ENCODE measurements at regions not wholly inside any gene's neighbourhood (a gene's known extent, or its start where the extent isn't known, plus 50 kb on each side); places are given as distances from the start of the nearest gene placed in this dataset.

- Histone ChIP-seq H3K4me1 (ENCODE audit: control insufficient read depth, insufficient read depth, low read length) (peaks cover 12% of the 10 kb centered on the region), H3K27ac (ENCODE audit: low read length) (no peak overlapping the region), H3K9me3 (replicated peaks; ENCODE audit: control insufficient read depth, low read depth, low read length) (no peaks in the 10 kb centered on the region), H3K36me3 (ENCODE audit: control insufficient read depth, insufficient read depth, low read length) (no peaks in the 10 kb centered on the region), H3K27me3 (ENCODE audit: control insufficient read depth, insufficient read depth, low read length) (no peaks in the 10 kb centered on the region), H3K4me3 (ENCODE audit: low read length) (no peak overlapping the region)
- no peak for DNase-seq
- WGBS (ENCODE audit: insufficient coverage): no CpG with 5 or more reads among the region's 6 CpGs
Measured at GRCh38 chr15:93645594-93645993, 556.6 kb upstream of the RGMA start.

GRCh38 chr15:93644595-93644994 lies 555.6 kb upstream of the RGMA start:
- no peak overlapping the region for H3K4me3 ChIP-seq (ENCODE audit: low read length)
- DNase-seq: peak; percentile 88
- H3K4me1 ChIP-seq (ENCODE audit: control insufficient read depth, insufficient read depth, low read length): peaks cover 11% of the 10 kb centered on the region
- no peaks in the 10 kb centered on the region for H3K27me3 ChIP-seq (ENCODE audit: control insufficient read depth, insufficient read depth, low read length)
- H3K27ac ChIP-seq (ENCODE audit: low read length): no peak overlapping the region
- no peaks in the 10 kb centered on the region for H3K36me3 ChIP-seq (ENCODE audit: control insufficient read depth, insufficient read depth, low read length)
- H3K9me3 ChIP-seq (replicated peaks; ENCODE audit: control insufficient read depth, low read depth, low read length): no peaks in the 10 kb centered on the region

GRCh38 chr15:93640411-93640962 lies 551.5 kb upstream of the RGMA start:
- no peaks in the 10 kb centered on the region for H3K36me3 ChIP-seq (ENCODE audit: control insufficient read depth, insufficient read depth, low read length)
- no peak overlapping the region for H3K4me3 ChIP-seq (ENCODE audit: low read length)
- H3K27ac ChIP-seq (ENCODE audit: low read length): no peak overlapping the region
- H3K9me3 ChIP-seq (replicated peaks; ENCODE audit: control insufficient read depth, low read depth, low read length): no peaks in the 10 kb centered on the region
- H3K27me3 ChIP-seq (ENCODE audit: control insufficient read depth, insufficient read depth, low read length): no peaks in the 10 kb centered on the region
- no CpG with 5 or more reads among the region's 4 CpGs for WGBS (ENCODE audit: insufficient coverage)
- H3K4me1 ChIP-seq (ENCODE audit: control insufficient read depth, insufficient read depth, low read length): peaks cover 9% of the 10 kb centered on the region
- no peak for DNase-seq

- H3K27me3 ChIP-seq (ENCODE audit: control insufficient read depth, insufficient read depth, low read length): no peaks in the 10 kb centered on the region
- H3K4me3 ChIP-seq (ENCODE audit: low read length): no peak overlapping the region
- 77% methylated on average over 5 of the region's 9 CpGs for WGBS (ENCODE audit: insufficient coverage)
- H3K27ac ChIP-seq (ENCODE audit: low read length): no peak overlapping the region
- H3K4me1 ChIP-seq (ENCODE audit: control insufficient read depth, insufficient read depth, low read length): no peaks in the 10 kb centered on the region
- no peak for DNase-seq
- H3K9me3 ChIP-seq (replicated peaks; ENCODE audit: control insufficient read depth, low read depth, low read length): no peaks in the 10 kb centered on the region
- H3K36me3 ChIP-seq (ENCODE audit: control insufficient read depth, insufficient read depth, low read length): no peaks in the 10 kb centered on the region
Measured at GRCh38 chr15:93631958-93632618, 543.1 kb upstream of the RGMA start.

GRCh38 chr15:93619597-93619996 lies 530.6 kb upstream of the RGMA start:
- Histone ChIP-seq H3K4me1 (ENCODE audit: control insufficient read depth, insufficient read depth, low read length) (no peaks in the 10 kb centered on the region), H3K9me3 (replicated peaks; ENCODE audit: control insufficient read depth, low read depth, low read length) (no peaks in the 10 kb centered on the region), H3K4me3 (ENCODE audit: low read length) (no peak overlapping the region), H3K27me3 (ENCODE audit: control insufficient read depth, insufficient read depth, low read length) (no peaks in the 10 kb centered on the region), H3K36me3 (ENCODE audit: control insufficient read depth, insufficient read depth, low read length) (no peaks in the 10 kb centered on the region), H3K27ac (ENCODE audit: low read length) (no peak overlapping the region)
- no peak for DNase-seq
- 79% methylated on average over 3 of the region's 5 CpGs for WGBS (ENCODE audit: insufficient coverage)

GRCh38 chr15:93617443-93617842 lies 528.4 kb upstream of the RGMA start:
- H3K27ac ChIP-seq (ENCODE audit: low read length): no peak overlapping the region
- no peak for DNase-seq
- no peaks in the 10 kb centered on the region for H3K27me3 ChIP-seq (ENCODE audit: control insufficient read depth, insufficient read depth, low read length)

GRCh38 chr15:93614386-93615104 lies 525.5 kb upstream of the RGMA start:
- no peak overlapping the region for H3K27ac ChIP-seq (ENCODE audit: low read length)
- 54% methylated on average over 9 of the region's 11 CpGs for WGBS (ENCODE audit: insufficient coverage)
- no peaks in the 10 kb centered on the region for H3K4me1 ChIP-seq (ENCODE audit: control insufficient read depth, insufficient read depth, low read length)
- DNase-seq: peak; percentile 93
- H3K4me3 ChIP-seq (ENCODE audit: low read length): no peak overlapping the region
- H3K9me3 ChIP-seq (replicated peaks; ENCODE audit: control insufficient read depth, low read depth, low read length): no peaks in the 10 kb centered on the region
- no peaks in the 10 kb centered on the region for H3K27me3 ChIP-seq (ENCODE audit: control insufficient read depth, insufficient read depth, low read length)
- H3K36me3 ChIP-seq (ENCODE audit: control insufficient read depth, insufficient read depth, low read length): no peaks in the 10 kb centered on the region

More at GRCh38 chr15:93617443-93617842, 528.4 kb upstream of the RGMA start:
- no peaks in the 10 kb centered on the region for H3K9me3 ChIP-seq (replicated peaks; ENCODE audit: control insufficient read depth, low read depth, low read length)
- no peaks in the 10 kb centered on the region for H3K4me1 ChIP-seq (ENCODE audit: control insufficient read depth, insufficient read depth, low read length)
- no peaks in the 10 kb centered on the region for H3K36me3 ChIP-seq (ENCODE audit: control insufficient read depth, insufficient read depth, low read length)
- H3K4me3 ChIP-seq (ENCODE audit: low read length): no peak overlapping the region

- H3K9me3 ChIP-seq (replicated peaks; ENCODE audit: control insufficient read depth, low read depth, low read length): no peaks in the 10 kb centered on the region
- no CpG with 5 or more reads among the region's 3 CpGs for WGBS (ENCODE audit: insufficient coverage)
- H3K4me1 ChIP-seq (ENCODE audit: control insufficient read depth, insufficient read depth, low read length): no peaks in the 10 kb centered on the region
- H3K36me3 ChIP-seq (ENCODE audit: control insufficient read depth, insufficient read depth, low read length): no peaks in the 10 kb centered on the region
- DNase-seq: peak; percentile 88
- no peak overlapping the region for H3K27ac ChIP-seq (ENCODE audit: low read length)
- no peaks in the 10 kb centered on the region for H3K27me3 ChIP-seq (ENCODE audit: control insufficient read depth, insufficient read depth, low read length)
- no peak overlapping the region for H3K4me3 ChIP-seq (ENCODE audit: low read length)
Measured at GRCh38 chr15:93613386-93613785, 524.4 kb upstream of the RGMA start.

- WGBS (ENCODE audit: insufficient coverage): no CpG with 5 or more reads among the region's 2 CpGs
- H3K9me3 ChIP-seq (replicated peaks; ENCODE audit: control insufficient read depth, low read depth, low read length): no peaks in the 10 kb centered on the region
- H3K4me3 ChIP-seq (ENCODE audit: low read length): no peak overlapping the region
- H3K4me1 ChIP-seq (ENCODE audit: control insufficient read depth, insufficient read depth, low read length): peaks cover 1% of the 10 kb centered on the region
- H3K27me3 ChIP-seq (ENCODE audit: control insufficient read depth, insufficient read depth, low read length): no peaks in the 10 kb centered on the region
- no peaks in the 10 kb centered on the region for H3K36me3 ChIP-seq (ENCODE audit: control insufficient read depth, insufficient read depth, low read length)
- peak; percentile 84 for DNase-seq
- H3K27ac ChIP-seq (ENCODE audit: low read length): no peak overlapping the region
Measured at GRCh38 chr15:93612953-93613352, 523.9 kb upstream of the RGMA start.

- Histone ChIP-seq H3K27me3 (ENCODE audit: control insufficient read depth, insufficient read depth, low read length) (no peaks in the 10 kb centered on the region), H3K4me3 (ENCODE audit: low read length) (no peak overlapping the region), H3K4me1 (ENCODE audit: control insufficient read depth, insufficient read depth, low read length) (peaks cover 2% of the 10 kb centered on the region), H3K27ac (ENCODE audit: low read length) (no peak overlapping the region), H3K36me3 (ENCODE audit: control insufficient read depth, insufficient read depth, low read length) (no peaks in the 10 kb centered on the region), H3K9me3 (replicated peaks; ENCODE audit: control insufficient read depth, low read depth, low read length) (no peaks in the 10 kb centered on the region)
- no peak for DNase-seq
- WGBS (ENCODE audit: insufficient coverage): 82% methylated on average over 7 of the region's 8 CpGs
Measured at GRCh38 chr15:93610944-93611343, 521.9 kb upstream of the RGMA start.

Data from muscle of leg (tissue), 3 donors.